Endothelial cell (in vitro differentiated cells): ENCODE measurements at regions not wholly inside any gene's neighbourhood (a gene's known extent, or its start where the extent isn't known, plus 50 kb on each side); places are given as distances from the start of the nearest gene placed in this dataset.

ENCODE experiments used
- DNase-seq: peaks from one replicate; pipeline ENCODE4 v3.0.0; 2021; ENCODE audit warnings: low spot score
- H3K27ac Mint-ChIP-seq: one replicate; pipeline ENCODE4 v1.8.0; 2021; ENCODE audit warnings: mixed read lengths, inconsistent platforms; ENCODE audit not compliant: unreplicated experiment
- H3K27me3 Mint-ChIP-seq: one replicate; pipeline ENCODE4 v1.8.0; 2021; ENCODE audit warnings: mild to moderate bottlenecking, moderate library complexity, mixed read lengths, inconsistent platforms; ENCODE audit not compliant: unreplicated experiment
- H3K36me3 Mint-ChIP-seq: one replicate; pipeline ENCODE4 v1.8.0; 2021; ENCODE audit warnings: mild to moderate bottlenecking, low read depth, mixed read lengths, inconsistent platforms; ENCODE audit not compliant: unreplicated experiment
- H3K4me1 Mint-ChIP-seq: one replicate; pipeline ENCODE4 v1.8.0; 2021; ENCODE audit warnings: mild to moderate bottlenecking, mixed read lengths, inconsistent platforms; ENCODE audit not compliant: unreplicated experiment
- H3K4me3 Mint-ChIP-seq: one replicate; pipeline ENCODE4 v1.8.0; 2021; ENCODE audit warnings: mild to moderate bottlenecking, mixed read lengths, inconsistent platforms; ENCODE audit not compliant: unreplicated experiment
- H3K9me3 Mint-ChIP-seq: one replicate; pipeline ENCODE4 v1.8.0; 2021; ENCODE audit warnings: mixed read lengths, inconsistent platforms; ENCODE audit not compliant: unreplicated experiment
- TF ChIP-seq, protein P1 (sequence below): fragments of 200-600 bp; sonication (generic); IDR thresholded peaks from one replicate; pipeline ENCODE4 v1.5.0; 2021; ENCODE audit warnings: antibody characterized with exemption; ENCODE audit not compliant: unreplicated experiment

DNA sequence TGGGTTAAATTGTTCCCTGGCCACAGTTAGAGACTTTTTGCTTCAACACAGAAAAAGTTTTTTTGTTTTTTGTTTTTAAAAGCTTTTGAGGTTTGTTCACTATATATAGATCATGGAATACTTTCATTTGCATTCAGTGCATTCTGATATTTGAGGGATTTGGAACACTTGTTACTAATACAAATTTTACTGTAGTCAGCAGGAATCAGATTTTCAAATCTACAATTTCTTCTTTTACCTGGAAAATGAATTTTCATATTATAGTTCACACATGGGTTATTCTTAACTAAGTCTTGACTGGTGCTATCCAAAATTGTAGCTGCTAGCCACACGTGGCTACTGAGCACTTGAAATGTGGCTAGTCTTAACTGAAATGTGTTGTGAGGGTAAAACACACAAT is 142.0 kb downstream of the RMI1 start:
- Mint-ChIP-seq H3K27ac (no peak overlapping the region), H3K27me3 (no peaks in the 10 kb centered on the region), H3K4me1 (peaks cover 7% of the 10 kb centered on the region), H3K4me3 (no peak overlapping the region), H3K36me3 (no peaks in the 10 kb centered on the region), H3K9me3 (no peaks in the 10 kb centered on the region)
- no peak for DNase-seq
- TF ChIP-seq, protein P1, sequence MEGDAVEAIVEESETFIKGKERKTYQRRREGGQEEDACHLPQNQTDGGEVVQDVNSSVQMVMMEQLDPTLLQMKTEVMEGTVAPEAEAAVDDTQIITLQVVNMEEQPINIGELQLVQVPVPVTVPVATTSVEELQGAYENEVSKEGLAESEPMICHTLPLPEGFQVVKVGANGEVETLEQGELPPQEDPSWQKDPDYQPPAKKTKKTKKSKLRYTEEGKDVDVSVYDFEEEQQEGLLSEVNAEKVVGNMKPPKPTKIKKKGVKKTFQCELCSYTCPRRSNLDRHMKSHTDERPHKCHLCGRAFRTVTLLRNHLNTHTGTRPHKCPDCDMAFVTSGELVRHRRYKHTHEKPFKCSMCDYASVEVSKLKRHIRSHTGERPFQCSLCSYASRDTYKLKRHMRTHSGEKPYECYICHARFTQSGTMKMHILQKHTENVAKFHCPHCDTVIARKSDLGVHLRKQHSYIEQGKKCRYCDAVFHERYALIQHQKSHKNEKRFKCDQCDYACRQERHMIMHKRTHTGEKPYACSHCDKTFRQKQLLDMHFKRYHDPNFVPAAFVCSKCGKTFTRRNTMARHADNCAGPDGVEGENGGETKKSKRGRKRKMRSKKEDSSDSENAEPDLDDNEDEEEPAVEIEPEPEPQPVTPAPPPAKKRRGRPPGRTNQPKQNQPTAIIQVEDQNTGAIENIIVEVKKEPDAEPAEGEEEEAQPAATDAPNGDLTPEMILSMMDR: no peak

DNA sequence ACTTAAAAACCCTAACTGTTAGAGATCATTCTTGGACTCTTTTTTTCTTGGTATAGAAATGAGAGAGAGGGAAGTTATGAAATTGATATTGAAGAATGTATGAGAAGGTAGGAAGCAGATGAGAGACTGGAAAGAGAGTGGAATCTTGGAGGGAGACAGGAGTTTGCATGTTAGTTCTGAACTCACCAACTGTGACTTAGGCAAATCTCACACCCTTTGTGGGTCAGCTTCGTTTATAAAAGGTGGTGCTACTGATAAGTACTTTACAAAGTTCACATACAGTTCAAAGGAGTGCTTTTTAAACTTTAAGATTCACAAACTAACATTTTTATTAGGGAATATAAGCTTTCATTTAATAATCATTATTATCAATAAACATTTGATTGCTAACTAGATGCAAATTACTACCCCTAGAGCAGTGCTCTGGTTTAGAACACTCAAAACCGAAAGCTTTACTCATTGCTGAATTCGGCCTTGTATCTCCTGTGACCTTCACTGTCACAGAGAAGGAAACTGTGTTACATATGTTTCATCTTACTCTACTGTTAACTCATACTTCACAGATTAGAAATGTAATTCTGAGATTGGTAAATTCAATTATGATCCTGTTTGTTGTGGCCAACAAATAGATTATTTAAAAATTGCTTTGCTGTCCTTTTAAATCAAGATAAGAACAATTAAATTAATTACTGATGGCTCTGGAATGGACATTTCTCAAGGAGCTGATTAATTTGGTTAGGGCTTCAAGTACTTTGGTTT is 143.2 kb downstream of the RMI1 start:
- H3K27me3 Mint-ChIP-seq: no peaks in the 10 kb centered on the region
- no peaks in the 10 kb centered on the region for H3K9me3 Mint-ChIP-seq
- TF ChIP-seq, protein P1: no peak
- peaks cover 7% of the 10 kb centered on the region for H3K4me1 Mint-ChIP-seq
- H3K27ac Mint-ChIP-seq: no peak overlapping the region
- no peak overlapping the region for H3K4me3 Mint-ChIP-seq
- no peaks in the 10 kb centered on the region for H3K36me3 Mint-ChIP-seq
- DNase-seq: no peak

DNA sequence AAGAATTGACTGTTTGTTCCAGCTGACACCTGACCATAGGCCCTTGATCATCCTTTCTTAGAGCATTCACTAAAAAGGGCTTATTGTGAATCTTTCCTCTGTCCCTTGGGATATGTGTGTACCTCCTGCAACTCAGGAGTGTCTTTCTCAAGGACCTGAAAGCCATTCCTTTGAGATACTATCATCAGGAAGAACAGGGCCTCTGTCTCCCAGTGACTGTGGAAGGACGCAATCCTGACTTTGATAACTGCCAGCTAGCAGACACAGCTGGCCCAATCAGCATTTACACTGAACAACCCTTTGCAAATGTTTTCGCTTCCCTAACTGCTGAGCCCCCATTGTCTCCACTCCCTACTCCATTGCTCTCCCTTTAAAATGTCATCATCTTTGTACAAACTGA is 144.4 kb downstream of the RMI1 start:
- Mint-ChIP-seq H3K27me3 (no peaks in the 10 kb centered on the region), H3K27ac (no peak overlapping the region), H3K36me3 (no peaks in the 10 kb centered on the region), H3K4me3 (no peak overlapping the region), H3K9me3 (no peaks in the 10 kb centered on the region), H3K4me1 (peaks cover 7% of the 10 kb centered on the region)
- TF ChIP-seq, protein P1: no peak
- DNase-seq: no peak

DNA sequence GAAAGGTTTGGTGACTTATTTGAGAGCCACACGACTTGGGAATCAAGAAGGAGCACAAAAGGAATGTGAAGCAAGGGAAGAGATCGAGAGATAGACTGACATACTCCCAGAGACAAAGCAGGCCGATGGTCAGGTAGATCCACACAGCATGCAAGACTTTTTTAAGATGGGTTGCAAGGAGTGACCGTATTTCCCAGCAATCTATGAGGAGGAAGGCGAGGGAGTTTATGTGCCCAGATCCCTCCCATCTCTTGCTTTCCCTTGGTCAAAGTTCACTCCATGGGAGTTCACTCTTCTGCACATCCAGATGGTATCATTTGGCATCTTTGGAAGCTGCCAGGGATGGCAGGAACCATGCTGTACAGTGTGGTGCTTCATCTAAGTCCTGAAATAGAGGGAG is 148.9 kb downstream of the RMI1 start:
- H3K27ac Mint-ChIP-seq: no peak overlapping the region
- TF ChIP-seq, protein P1: no peak

DNA sequence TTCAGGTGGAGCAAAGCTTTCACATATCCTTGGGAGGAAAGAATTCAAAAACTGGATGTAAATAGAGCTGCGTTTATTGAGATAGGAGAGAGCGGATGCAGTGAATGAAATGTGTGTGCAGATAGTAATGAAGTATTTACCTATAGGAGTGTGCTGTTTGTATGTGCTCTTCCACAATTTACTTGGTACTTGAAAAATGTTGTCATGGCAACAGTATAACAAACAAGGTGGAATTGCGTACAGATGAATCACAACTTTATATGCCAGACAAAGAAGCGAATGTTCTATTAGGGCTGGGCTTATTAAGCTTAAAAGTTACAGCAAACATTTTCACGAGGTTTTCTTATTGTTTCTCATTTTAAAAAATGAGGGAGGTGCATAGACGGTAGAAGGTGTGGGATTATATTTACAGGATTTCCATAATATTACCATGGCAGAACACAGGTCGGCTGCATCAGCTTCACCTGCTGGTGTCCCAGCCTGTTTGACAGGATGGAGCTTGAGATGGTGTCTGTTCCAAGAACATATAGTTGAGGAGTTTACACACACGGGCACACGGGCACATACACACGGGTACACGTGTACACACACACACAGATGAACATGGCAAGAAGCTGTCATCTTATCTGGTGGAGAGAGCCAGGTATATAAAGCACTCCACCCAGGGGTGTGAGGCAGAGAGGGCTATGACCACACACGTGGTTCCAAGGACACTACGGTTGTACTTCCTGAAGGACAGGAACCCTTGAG is 155.7 kb downstream of the RMI1 start:
- DNase-seq: no peak
- H3K9me3 Mint-ChIP-seq: no peaks in the 10 kb centered on the region
- TF ChIP-seq, protein P1: no peak
- H3K27ac Mint-ChIP-seq: peak overlapping the region; percentile 4
- peaks cover 4% of the 10 kb centered on the region for H3K27me3 Mint-ChIP-seq
- no peak overlapping the region for H3K4me3 Mint-ChIP-seq
- H3K4me1 Mint-ChIP-seq: no peaks in the 10 kb centered on the region
- H3K36me3 Mint-ChIP-seq: no peaks in the 10 kb centered on the region

More for the DNA sequence above, 148.9 kb downstream of the RMI1 start:
- Mint-ChIP-seq H3K4me3 (no peak overlapping the region), H3K9me3 (no peaks in the 10 kb centered on the region), H3K4me1 (no peaks in the 10 kb centered on the region), H3K27me3 (no peaks in the 10 kb centered on the region), H3K36me3 (no peaks in the 10 kb centered on the region)
- no peak for DNase-seq
